ENCODE measurements at regions not wholly inside any gene's neighbourhood (a gene's known extent, or its start where the extent isn't known, plus 50 kb on each side); places are given as distances from the start of the nearest gene placed in this dataset.

GRCh38 chr22:44582016-44582415 lies 84.0 kb upstream of the RTL6 start:
- Histone ChIP-seq H3K4me1 (peaks cover 0 to 6% of the 10 kb centered on the region in 2 donors), H3K36me3 (no peaks in the 10 kb centered on the region), H3K27me3 (no peaks in the 10 kb centered on the region), H3K27ac (no peak overlapping the region), H3K9me3 (no peaks in the 10 kb centered on the region), H3K4me3 (replicated peaks in 1 of 3) (no peak overlapping the region)
- no peak for TF ChIP-seq CTCF (IDR thresholded peaks at IDR 0.05)
- no peak for TF ChIP-seq POLR2A (IDR thresholded peaks at IDR 0.05)
- WGBS, 2 donors: 87 to 89% methylated on average over 10 of the region's 10 CpGs
- intact Hi-C loops (cut with DNase I): no loop called here
- DNase-seq: no peak

DNA sequence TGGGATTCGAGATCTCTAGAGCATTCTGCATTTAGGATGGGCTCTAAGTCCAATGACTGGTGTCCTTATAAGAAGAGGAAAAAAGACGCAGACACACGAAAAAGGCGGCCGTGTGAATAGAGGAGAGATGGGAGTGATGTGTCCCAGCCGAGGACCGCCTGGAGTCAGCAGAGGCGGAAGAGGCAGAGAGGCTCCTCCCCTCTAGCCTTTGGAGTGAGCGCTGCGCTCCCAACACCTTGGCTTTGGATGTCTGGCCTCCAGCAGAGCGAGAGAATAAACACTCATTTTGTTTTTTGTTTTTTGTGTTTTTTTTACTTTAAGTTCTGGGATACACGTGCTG lies 83.0 kb upstream of the RTL6 start:
- DNase-seq: no peak
- TF ChIP-seq POLR2A (IDR thresholded peaks at IDR 0.05) (no peak), CTCF (IDR thresholded peaks at IDR 0.05) (no peak)
- H3K27me3 ChIP-seq: no peaks in the 10 kb centered on the region
- no peaks in the 10 kb centered on the region for H3K9me3 ChIP-seq
- H3K36me3 ChIP-seq: no peaks in the 10 kb centered on the region
- 79 to 85% methylated on average over 12 of the region's 12 CpGs for WGBS, 2 donors
- no peaks in the 10 kb centered on the region for H3K4me1 ChIP-seq
- intact Hi-C loops (cut with DNase I): no loop called here
- no peak overlapping the region for H3K27ac ChIP-seq
- H3K4me3 ChIP-seq (replicated peaks in 1 of 3): no peak overlapping the region

GRCh38 chr22:44580176-44581095 lies 82.4 kb upstream of the RTL6 start:
- Histone ChIP-seq H3K9me3 (no peaks in the 10 kb centered on the region), H3K27me3 (no peaks in the 10 kb centered on the region), H3K36me3 (no peaks in the 10 kb centered on the region), H3K4me3 (replicated peaks in 1 of 3) (no peak overlapping the region), H3K27ac (no peak overlapping the region), H3K4me1 (no peaks in the 10 kb centered on the region)
- 85 to 88% methylated on average over 21 to 22 of the region's 22 CpGs for WGBS, 2 donors
- DNase-seq: no peak
- intact Hi-C loops (cut with DNase I): no loop called here
- no peak for TF ChIP-seq CTCF (IDR thresholded peaks at IDR 0.05)
- no peak for TF ChIP-seq POLR2A (IDR thresholded peaks at IDR 0.05)

DNA sequence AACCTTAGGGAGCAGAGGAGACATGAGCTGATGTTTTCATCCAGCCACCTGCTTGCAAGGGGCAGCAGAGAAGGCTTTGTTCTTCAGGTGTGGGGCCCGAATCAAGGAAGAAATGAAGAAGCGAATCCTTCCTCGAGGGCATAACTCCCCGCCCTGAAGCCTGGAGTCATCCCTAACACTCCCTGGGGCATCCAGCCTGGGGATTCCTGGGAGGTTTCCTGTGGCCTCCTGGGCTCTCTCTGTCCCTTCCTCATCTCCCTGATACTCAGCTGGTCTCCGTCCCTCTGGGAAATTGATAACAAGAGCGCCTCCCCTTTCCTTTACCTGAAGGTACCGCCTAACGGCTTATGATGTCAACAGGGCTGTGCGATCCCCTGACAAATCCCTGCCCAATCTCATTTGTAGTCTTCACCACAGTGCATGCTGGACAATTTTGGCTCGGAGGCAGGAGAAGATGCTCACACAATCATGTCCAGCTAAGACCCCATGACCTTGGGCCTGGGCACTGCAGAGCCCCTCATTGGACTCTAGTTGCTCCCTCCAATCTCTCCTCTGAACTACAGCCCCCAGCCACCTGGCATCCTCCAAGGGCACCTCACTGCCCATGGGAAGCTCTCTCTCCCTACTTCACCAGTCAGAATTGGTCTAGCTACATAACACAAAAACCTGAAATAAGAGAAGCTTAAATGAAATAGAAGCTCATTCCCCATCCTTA lies 80.6 kb upstream of the RTL6 start:
- WGBS, 2 donors: 78 to 84% methylated on average over 10 of the region's 10 CpGs
- DNase-seq: no peak
- no peaks in the 10 kb centered on the region for H3K27me3 ChIP-seq
- no peak overlapping the region for H3K27ac ChIP-seq
- no peaks in the 10 kb centered on the region for H3K36me3 ChIP-seq
- H3K4me1 ChIP-seq: no peaks in the 10 kb centered on the region
- H3K4me3 ChIP-seq (replicated peaks in 1 of 3): no peak overlapping the region
- intact Hi-C loops (cut with DNase I): no loop called here
- H3K9me3 ChIP-seq: no peaks in the 10 kb centered on the region
- TF ChIP-seq CTCF (IDR thresholded peaks at IDR 0.05): no peak
- no peak for TF ChIP-seq POLR2A (IDR thresholded peaks at IDR 0.05)

GRCh38 chr22:44578110-44578457 lies 80.1 kb upstream of the RTL6 start:
- WGBS, 2 donors: 47 to 50% methylated on average over 3 of the region's 3 CpGs
- Histone ChIP-seq H3K36me3 (no peaks in the 10 kb centered on the region), H3K9me3 (no peaks in the 10 kb centered on the region), H3K4me3 (replicated peaks in 1 of 3) (no peak overlapping the region), H3K27ac (no peak overlapping the region), H3K4me1 (no peaks in the 10 kb centered on the region), H3K27me3 (no peaks in the 10 kb centered on the region)
- no peak for DNase-seq
- intact Hi-C loops (cut with DNase I): no loop called here
- TF ChIP-seq POLR2A (IDR thresholded peaks at IDR 0.05): no peak
- TF ChIP-seq CTCF (IDR thresholded peaks at IDR 0.05): no peak
